ENCODE measurements at regions not wholly inside any gene's neighbourhood (a gene's known extent, or its start where the extent isn't known, plus 50 kb on each side); places are given as distances from the start of the nearest gene placed in this dataset.

DNA sequence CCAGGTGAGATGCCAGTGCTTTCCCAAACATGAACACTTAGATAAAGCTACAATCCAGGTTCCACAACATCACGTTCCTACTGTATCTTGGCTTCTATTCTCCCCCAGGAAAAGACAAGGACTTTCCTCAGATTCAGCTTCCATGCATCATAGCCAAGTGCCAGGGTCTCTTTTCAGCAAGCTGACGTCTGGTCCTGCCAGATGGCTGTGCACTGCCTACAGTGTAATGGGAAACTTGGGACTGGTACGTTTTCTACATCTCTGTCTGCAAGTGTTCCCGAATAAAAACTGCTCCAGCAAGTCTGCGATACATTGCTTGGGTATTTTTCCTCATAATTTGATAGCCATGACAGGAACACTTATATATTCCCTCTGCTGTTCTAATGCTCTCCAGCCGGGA, 412.5 kb downstream of the FAM181B start:
- no peak for TF ChIP-seq POLR2AphosphoS5 (IDR thresholded peaks at IDR 0.05; ENCODE audit: low read depth)
- no peak for TF ChIP-seq CTCF (IDR thresholded peaks at IDR 0.05; ENCODE audit: insufficient read depth, low read length)

Measured in HL-60 (cell line).